BE2C (cell line): ENCODE measurements at regions not wholly inside any gene's neighbourhood (a gene's known extent, or its start where the extent isn't known, plus 50 kb on each side); places are given as distances from the start of the nearest gene placed in this dataset.

Experiments
- DNase-seq: peaks from one replicate; pipeline ENCODE4 v3.0.0-alpha.2; 2020
- H3K27me3 ChIP-seq: fragments of 250-450 bp; sonication (Bioruptor Pico); 2 replicates; pipeline ENCODE4 v1.5.1; 2020; ENCODE audit warnings: mild to moderate bottlenecking
- H3K36me3 ChIP-seq: fragments of 250-450 bp; sonication (Bioruptor Pico); 2 replicates; pipeline ENCODE4 v1.5.1; 2020; ENCODE audit warnings: mild to moderate bottlenecking
- H3K4me1 ChIP-seq: fragments of 250-450 bp; sonication (Bioruptor Pico); 2 replicates; pipeline ENCODE4 v1.5.1; 2020
- H3K4me3 ChIP-seq: 2 replicates; pipeline ENCODE4 v1.5.1; 2011; ENCODE audit warnings: low read depth, low read length
- H3K9me3 ChIP-seq: fragments of 250-450 bp; sonication (Bioruptor Pico); 2 replicates; pipeline ENCODE4 v1.5.1; 2020
- TF ChIP-seq, protein P1 (sequence below): IDR thresholded peaks from 2 replicates; pipeline ENCODE4 v1.5.1; 2012; ENCODE audit warnings: mild to moderate bottlenecking, low read depth, low read length

DNA sequence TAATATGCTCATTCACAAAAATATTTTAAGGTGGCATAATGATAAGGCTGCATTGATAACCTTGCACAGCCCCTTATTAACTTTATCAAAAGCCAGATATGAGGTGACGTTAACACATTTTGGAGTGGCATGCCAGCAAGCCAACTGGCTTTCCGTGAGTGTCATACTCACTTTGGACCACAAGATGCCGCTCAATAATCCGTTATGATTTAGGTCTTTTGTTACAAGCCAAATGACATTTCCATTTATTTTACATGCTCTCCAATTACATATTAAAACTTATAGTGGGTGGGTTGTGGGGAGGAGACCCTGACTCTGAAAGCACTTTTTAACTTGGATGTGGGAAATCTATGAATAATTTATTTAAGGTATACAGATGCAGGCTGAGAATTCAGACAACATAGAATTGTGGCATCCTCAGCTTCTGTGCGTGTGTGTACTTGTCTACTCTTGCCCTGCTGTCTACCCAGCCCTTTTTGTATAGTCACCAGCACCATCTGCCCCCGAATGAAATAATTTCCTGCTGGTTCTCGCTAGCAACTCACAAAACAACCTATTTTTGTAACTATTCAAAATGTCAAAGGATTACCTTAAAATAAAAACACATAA is 305.1 kb downstream of the PSAT1 start:
- no peak overlapping the region for H3K4me3 ChIP-seq
- TF ChIP-seq, protein P1, sequence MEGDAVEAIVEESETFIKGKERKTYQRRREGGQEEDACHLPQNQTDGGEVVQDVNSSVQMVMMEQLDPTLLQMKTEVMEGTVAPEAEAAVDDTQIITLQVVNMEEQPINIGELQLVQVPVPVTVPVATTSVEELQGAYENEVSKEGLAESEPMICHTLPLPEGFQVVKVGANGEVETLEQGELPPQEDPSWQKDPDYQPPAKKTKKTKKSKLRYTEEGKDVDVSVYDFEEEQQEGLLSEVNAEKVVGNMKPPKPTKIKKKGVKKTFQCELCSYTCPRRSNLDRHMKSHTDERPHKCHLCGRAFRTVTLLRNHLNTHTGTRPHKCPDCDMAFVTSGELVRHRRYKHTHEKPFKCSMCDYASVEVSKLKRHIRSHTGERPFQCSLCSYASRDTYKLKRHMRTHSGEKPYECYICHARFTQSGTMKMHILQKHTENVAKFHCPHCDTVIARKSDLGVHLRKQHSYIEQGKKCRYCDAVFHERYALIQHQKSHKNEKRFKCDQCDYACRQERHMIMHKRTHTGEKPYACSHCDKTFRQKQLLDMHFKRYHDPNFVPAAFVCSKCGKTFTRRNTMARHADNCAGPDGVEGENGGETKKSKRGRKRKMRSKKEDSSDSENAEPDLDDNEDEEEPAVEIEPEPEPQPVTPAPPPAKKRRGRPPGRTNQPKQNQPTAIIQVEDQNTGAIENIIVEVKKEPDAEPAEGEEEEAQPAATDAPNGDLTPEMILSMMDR: peak; percentile 87
- peaks cover 25% of the 10 kb centered on the region for H3K4me1 ChIP-seq
- H3K36me3 ChIP-seq: no peaks in the 10 kb centered on the region
- no peaks in the 10 kb centered on the region for H3K9me3 ChIP-seq
- no peaks in the 10 kb centered on the region for H3K27me3 ChIP-seq
- peak; percentile 50 for DNase-seq

DNA sequence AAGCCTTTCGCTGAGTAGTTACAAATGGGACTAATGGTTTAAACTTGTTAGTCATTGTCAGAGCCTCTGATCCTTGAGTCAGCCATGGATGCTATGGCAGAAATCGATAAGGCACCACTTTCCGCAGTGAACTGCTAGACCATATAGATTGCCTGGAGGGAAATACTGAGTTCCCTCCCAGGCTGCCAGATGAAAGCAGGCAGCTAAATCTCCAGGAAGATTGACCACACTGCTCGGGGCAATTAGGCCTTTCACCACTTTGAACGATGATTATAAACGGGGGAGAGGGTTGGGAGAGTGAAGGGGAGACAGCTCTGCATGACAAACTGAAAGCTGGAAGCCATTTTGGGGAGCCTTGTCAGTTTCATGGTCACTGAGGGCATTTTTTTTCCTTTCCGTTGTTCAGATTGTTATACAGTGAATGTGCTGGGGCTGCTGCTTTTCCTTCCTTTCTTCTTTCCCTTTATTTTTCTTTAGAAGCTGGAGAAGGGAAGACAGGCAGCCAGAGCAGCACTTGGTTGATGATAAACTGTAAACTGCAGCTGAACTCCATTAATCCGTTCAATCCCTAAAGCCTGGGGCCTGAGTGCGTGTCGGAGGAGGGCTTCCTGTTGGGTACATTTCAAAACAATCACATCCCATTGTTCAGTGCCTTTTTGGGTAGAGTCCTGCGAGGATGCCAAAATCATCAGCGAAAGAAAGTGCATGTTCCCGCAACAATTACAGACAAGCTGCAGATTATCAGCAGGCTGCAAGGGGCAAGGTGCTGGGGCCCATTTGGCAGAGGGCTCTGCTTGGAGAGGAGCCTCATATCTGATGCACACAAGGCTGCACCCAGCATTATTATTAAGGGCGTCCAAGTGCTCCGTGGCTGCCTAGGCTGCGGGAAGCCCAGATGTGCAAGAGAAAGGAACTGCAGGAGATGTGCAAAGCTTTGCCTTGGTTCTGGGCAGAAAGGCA is 308.4 kb downstream of the PSAT1 start:
- Histone ChIP-seq H3K27me3 (no peaks in the 10 kb centered on the region), H3K36me3 (no peaks in the 10 kb centered on the region), H3K9me3 (no peaks in the 10 kb centered on the region), H3K4me3 (peak overlapping the region; percentile 50), H3K4me1 (peaks cover 19% of the 10 kb centered on the region)
- TF ChIP-seq, protein P1: no peak
- DNase-seq: peak; percentile 79

DNA sequence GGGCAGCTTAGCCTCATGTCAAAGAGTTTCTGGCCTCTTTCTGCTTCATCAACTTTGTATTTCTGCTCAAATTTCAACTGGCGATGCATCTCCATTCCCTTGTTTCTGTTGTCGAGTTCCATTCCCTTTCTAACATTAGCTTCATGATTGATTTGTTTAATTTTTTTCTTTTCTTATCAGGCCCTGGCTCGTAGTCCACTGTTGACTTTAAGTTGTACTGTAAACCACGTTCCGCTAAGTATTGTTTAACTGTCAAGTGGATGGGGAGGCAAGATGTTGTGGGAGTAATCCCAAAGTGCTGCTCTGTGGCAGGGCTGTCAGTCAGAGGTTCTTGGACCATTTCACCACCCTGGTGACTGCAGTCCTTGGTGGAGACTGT is 309.1 kb downstream of the PSAT1 start:
- Histone ChIP-seq H3K4me3 (peak overlapping the region; percentile 50), H3K4me1 (peaks cover 19% of the 10 kb centered on the region), H3K27me3 (no peaks in the 10 kb centered on the region), H3K36me3 (no peaks in the 10 kb centered on the region), H3K9me3 (no peaks in the 10 kb centered on the region)
- TF ChIP-seq, protein P1: no peak
- no peak for DNase-seq

DNA sequence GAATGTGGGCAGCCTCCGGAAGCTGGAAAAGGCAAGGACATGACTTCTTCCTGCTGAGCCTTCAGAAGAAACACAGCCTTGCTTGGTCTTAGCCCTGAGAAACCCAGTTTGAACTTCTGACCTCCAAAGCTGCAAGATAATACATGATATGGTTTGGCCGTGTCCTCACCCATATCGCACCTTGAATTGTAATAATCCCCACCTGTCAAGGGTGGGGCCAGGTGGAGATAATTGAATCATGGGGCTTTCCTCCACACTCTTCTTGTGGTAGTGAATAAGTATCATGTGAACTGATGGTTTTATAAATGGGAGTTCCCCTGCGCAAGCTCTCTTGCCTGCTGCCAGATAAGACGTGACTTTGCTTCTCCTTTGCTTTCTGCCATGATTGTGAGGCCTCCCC is 310.9 kb downstream of the PSAT1 start:
- Histone ChIP-seq H3K27me3 (no peaks in the 10 kb centered on the region), H3K4me1 (peaks cover 15% of the 10 kb centered on the region), H3K9me3 (no peaks in the 10 kb centered on the region), H3K4me3 (no peak overlapping the region), H3K36me3 (no peaks in the 10 kb centered on the region)
- DNase-seq: no peak
- TF ChIP-seq, protein P1: no peak

DNA sequence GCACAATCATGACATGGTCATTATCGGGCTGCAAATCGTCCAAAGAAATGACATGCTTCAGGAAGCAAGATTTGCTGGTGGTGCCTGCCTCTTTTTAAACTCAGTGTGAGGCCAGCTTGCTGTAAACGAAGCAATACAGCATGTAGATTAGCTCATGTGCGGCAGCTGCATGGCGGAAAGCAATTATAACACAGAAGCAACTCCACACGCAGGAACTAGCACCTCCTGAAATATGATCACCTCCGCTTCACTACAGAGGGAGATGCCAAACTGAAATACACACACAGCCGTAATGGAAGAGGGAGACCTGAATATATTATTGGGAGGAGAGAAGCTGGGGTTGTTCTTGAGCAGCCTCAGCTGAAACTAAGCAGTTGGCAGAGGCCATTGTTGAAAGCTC is 312.5 kb downstream of the PSAT1 start:
- H3K4me1 ChIP-seq: peaks cover 12% of the 10 kb centered on the region
- H3K9me3 ChIP-seq: no peaks in the 10 kb centered on the region
- TF ChIP-seq, protein P1: no peak
- DNase-seq: no peak
- no peaks in the 10 kb centered on the region for H3K27me3 ChIP-seq
- H3K36me3 ChIP-seq: no peaks in the 10 kb centered on the region
- H3K4me3 ChIP-seq: no peak overlapping the region

DNA sequence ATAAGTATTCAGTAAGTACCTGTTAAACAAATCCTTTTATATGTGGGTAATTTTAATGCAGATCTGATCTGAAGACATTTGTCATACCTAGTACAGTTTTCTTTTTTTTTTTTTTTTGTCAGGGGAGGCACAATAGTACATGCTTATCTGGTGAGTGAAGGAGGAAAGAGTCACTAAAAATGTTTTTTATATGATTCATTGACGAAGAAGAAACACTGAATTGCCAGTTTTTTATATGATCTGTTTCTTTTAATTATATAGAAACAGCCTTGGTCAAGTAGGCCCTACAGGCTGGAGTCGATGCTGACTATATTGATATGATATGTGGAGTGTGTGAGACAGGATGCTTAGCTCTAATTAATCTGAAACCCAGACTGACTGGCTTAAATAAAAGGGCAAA is 315.2 kb downstream of the PSAT1 start:
- Histone ChIP-seq H3K4me3 (no peak overlapping the region), H3K36me3 (no peaks in the 10 kb centered on the region), H3K27me3 (no peaks in the 10 kb centered on the region), H3K4me1 (no peaks in the 10 kb centered on the region), H3K9me3 (no peaks in the 10 kb centered on the region)
- DNase-seq: no peak
- TF ChIP-seq, protein P1: no peak
